K562 (cell line): ENCODE measurements at regions not wholly inside any gene's neighbourhood (a gene's known extent, or its start where the extent isn't known, plus 50 kb on each side); places are given as distances from the start of the nearest gene placed in this dataset.

Experiments
- ATAC-seq: fragments of 200-7000 bp; cut with Tn5 transposase; 3 replicates; pipeline ENCODE4 v1.9.1; 2020; ENCODE audit warnings: moderate library complexity
- BruUV-seq: library from RNA; stranded (reverse); fragments of 400-500 nt; replicated peaks from 2 replicates; lab custom pipeline; 2021; lab: Mats Ljungman, UMichigan
- CTCF ChIA-PET: fragments of 300-600 bp; formaldehyde crosslinking; extraction: SDS; loops from one replicate; lab custom pipeline; 2021; ENCODE audit warnings: low intra/inter-chr PET ratio; lab: Yijun Ruan, JAX
- POLR2A ChIA-PET: fragments of 300-600, 350-650 bp; sonication (Branson Sonifier 250); formaldehyde crosslinking; extraction: SDS; loops from one replicate; lab custom pipeline; 2021; ENCODE audit warnings: antibody characterized with exemption, inconsistent platforms; lab: Yijun Ruan, JAX
- DNase-seq, 4 experiments: peaks; one replicate each; pipeline versions ENCODE4 v3.0.0 to v3.0.0-alpha.2; 2011 to 2018; ENCODE audit warnings: low spot score in 3 of 4, mixed read lengths in 3 of 4; ENCODE audit errors: extremely low read depth in 1 of 4
- FAIRE-seq: peaks from 2 replicates; lab custom pipeline; 2011; peaks lifted over from hg19 to GRCh38; lab: Jason Lieb, UNC
- H2AFZ ChIP-seq: 2 replicates; pipeline ENCODE4 v1.6.0; 2011; ENCODE audit warnings: low read depth, low read length, control low read depth, inconsistent platforms
- H3K27ac ChIP-seq: fragments of 200-600 bp; 3 replicates; pipeline ENCODE4 v1.8.0; 2011; ENCODE audit warnings: low read depth, mild to moderate bottlenecking, control low read depth, inconsistent platforms, low read length, moderate library complexity, mixed read lengths; ENCODE audit errors: extremely low read depth
- H3K27me3 ChIP-seq, 2 experiments: fragments of 300-600 bp in 1 of 2; 2 replicates in 1 of 2; 3 replicates in 1 of 2; pipeline versions ENCODE4 v1.6.0 to v1.8.0; 2011; ENCODE audit warnings: inconsistent platforms in 2 of 2, low read length in 2 of 2, mild to moderate bottlenecking in 1 of 2, mixed read lengths in 1 of 2, moderate library complexity in 1 of 2; ENCODE audit not compliant: control insufficient read depth in 2 of 2, insufficient read depth in 2 of 2
- H3K36me3 ChIP-seq: fragments of 300-600 bp; 3 replicates; pipeline ENCODE4 v1.8.0; 2011; ENCODE audit warnings: mild to moderate bottlenecking, low read length, inconsistent platforms; ENCODE audit not compliant: control insufficient read depth, insufficient read depth
- H3K4me1 ChIP-seq, 2 experiments: fragments of 200-600 bp in 1 of 2; replicated peaks in 1 of 2; 2 replicates in 1 of 2; 3 replicates in 1 of 2; pipeline versions ENCODE4 v1.5.1 to v1.8.0; 2011; ENCODE audit warnings: inconsistent platforms in 2 of 2, low read length in 2 of 2, mild to moderate bottlenecking in 1 of 2, mixed read lengths in 1 of 2, moderate library complexity in 1 of 2; ENCODE audit not compliant: control insufficient read depth in 2 of 2, insufficient read depth in 2 of 2
- H3K4me2 ChIP-seq: 2 replicates; pipeline ENCODE4 v1.6.1; 2011; ENCODE audit warnings: low read length, control low read depth, inconsistent platforms, mixed read lengths; ENCODE audit not compliant: insufficient read depth
- H3K4me3 ChIP-seq: fragments of 200-600 bp; sonication (generic), shearing (Covaris generic); 2 replicates; pipeline ENCODE4 v1.5.1; 2016; ENCODE audit warnings: control low read depth, inconsistent platforms
- H3K79me2 ChIP-seq: fragments of 200-600 bp; 3 replicates; pipeline ENCODE4 v1.8.0; 2011; ENCODE audit warnings: low read length, inconsistent platforms; ENCODE audit not compliant: control insufficient read depth, insufficient read depth
- H3K9ac ChIP-seq, 2 experiments: 2 replicates each; pipeline versions ENCODE4 v1.6.0 to v1.6.1; 2011; ENCODE audit warnings: low read depth in 2 of 2, low read length in 2 of 2, control low read depth in 1 of 2, inconsistent platforms in 1 of 2, mild to moderate bottlenecking in 1 of 2, mixed read lengths in 1 of 2; ENCODE audit not compliant: insufficient read depth in 1 of 2
- H3K9me1 ChIP-seq: one replicate; pipeline ENCODE4 v1.6.0; 2011; ENCODE audit warnings: inconsistent platforms, mild to moderate bottlenecking, low read length, moderate library complexity; ENCODE audit not compliant: control insufficient read depth, insufficient read depth
- H3K9me3 ChIP-seq: replicated peaks from 2 replicates; pipeline ENCODE4 v1.5.1; 2011; ENCODE audit warnings: low read depth, low read length, inconsistent platforms; ENCODE audit not compliant: control insufficient read depth, insufficient read depth
- H4K20me1 ChIP-seq: replicated peaks from 2 replicates; pipeline ENCODE4 v1.6.1; 2011; ENCODE audit warnings: low read length, inconsistent platforms, mixed read lengths; ENCODE audit not compliant: control insufficient read depth, insufficient read depth
- CHD2 ChIP-seq: IDR thresholded peaks from 2 replicates; pipeline ENCODE4 v1.6.1; 2011; ENCODE audit warnings: low read depth, low read length
- DDX20 ChIP-seq: fragments of 450-650 bp; IDR thresholded peaks from 2 replicates; pipeline ENCODE4 v1.6.1; 2016; ENCODE audit warnings: missing genetic modification characterization, low read depth, mild to moderate bottlenecking, missing compliant biosample characterization, moderate library complexity
- FOSL1 ChIP-seq: fragments of 200-800 bp; sonication (Bioruptor generic); conservative IDR thresholded peaks from 2 replicates; pipeline ENCODE4 v1.6.1; 2016; ENCODE audit warnings: missing genetic modification characterization, missing compliant biosample characterization
- TAF1 ChIP-seq: IDR thresholded peaks from 2 replicates; pipeline ENCODE4 v1.6.1; 2011; ENCODE audit warnings: mild to moderate bottlenecking, low read length, moderate library complexity; ENCODE audit not compliant: insufficient read depth, control insufficient read depth, severe bottlenecking; ENCODE audit errors: extremely low read depth
- ZNF12 ChIP-seq: sonication (generic); formaldehyde crosslinking; IDR thresholded peaks from 2 replicates; pipeline ENCODE4 v1.4.0; 2020; ENCODE audit warnings: mild to moderate bottlenecking, missing genetic modification reagents
- ZNF197 ChIP-seq: fragments of 200-800 bp; sonication (Bioruptor generic); IDR thresholded peaks from 2 replicates; pipeline ENCODE4 v1.6.1; 2016; ENCODE audit warnings: low read depth, missing genetic modification characterization, missing compliant biosample characterization
- ZNF212 ChIP-seq: fragments of 450-650 bp; formaldehyde crosslinking; IDR thresholded peaks from 2 replicates; pipeline ENCODE4 v1.4.0; 2020; ENCODE audit warnings: mild to moderate bottlenecking
- ZNF224 ChIP-seq: sonication (generic); formaldehyde crosslinking; IDR thresholded peaks from 2 replicates; pipeline ENCODE4 v1.8.0; 2022; ENCODE audit warnings: mild to moderate bottlenecking, missing genetic modification reagents
- ZNF551 ChIP-seq: fragments of 250-450 bp; sonication (Bioruptor Pico); IDR thresholded peaks from 2 replicates; pipeline ENCODE4 v1.5.0; 2021; ENCODE audit warnings: mild to moderate bottlenecking, moderate library complexity
- ZNF57 ChIP-seq: fragments of 450-650 bp; formaldehyde crosslinking; IDR thresholded peaks from 2 replicates; pipeline ENCODE4 v1.4.0; 2020; ENCODE audit warnings: mild to moderate bottlenecking, moderate library complexity
- WGBS: fragments of 100-300 bp; shearing (Covaris generic); methylation state at CpG from one replicate; pipeline ENCODE4 v1.1.6; 2016; ENCODE audit warnings: low coverage, mixed read lengths; ENCODE audit not compliant: insufficient coverage; ENCODE audit errors: missing lambda C conversion rate; 5-methylcytosine and 5-hydroxymethylcytosine counted together
- in situ Hi-C: fragments of 300-500 bp; cut with MboI; formaldehyde crosslinking; loops from 4 replicates; pipeline ENCODE4 v1.15.0; 2018; ENCODE audit warnings: inconsistent platforms, mixed read lengths
- intact Hi-C: fragments of 100-400 bp; cut with micrococcal nuclease; formaldehyde crosslinking; loops from 2 replicates; pipeline ENCODE4 v1.14.2; 2022

DNA sequence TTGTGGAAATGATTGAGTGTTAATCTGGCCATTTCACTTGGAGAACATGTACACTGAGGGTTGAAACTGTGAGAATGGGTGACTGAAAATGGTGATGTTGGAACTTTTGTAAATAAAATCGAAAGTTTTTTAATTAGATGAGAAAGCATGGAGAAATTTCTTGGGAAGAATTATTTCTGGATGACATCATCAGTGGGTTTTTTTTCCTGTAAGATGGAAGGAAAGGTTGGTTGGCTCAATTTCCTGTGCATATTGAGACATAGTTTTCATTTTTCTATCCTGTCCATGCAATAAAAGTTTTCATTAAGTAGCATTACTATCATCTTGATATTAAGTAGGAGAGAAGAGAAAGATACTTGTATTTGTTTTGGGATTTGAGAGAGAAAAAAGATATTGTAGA, 120.6 kb upstream of the HTR2A start:
- intact Hi-C loops (no loop called here), in situ Hi-C loops (no loop called here)
- POLR2A ChIA-PET: no interaction called here
- DNase-seq (no peak), ATAC-seq (no peak), FAIRE-seq (no peak)
- Histone ChIP-seq H4K20me1 (no peaks in the 10 kb centered on the region), H3K36me3 (no peaks in the 10 kb centered on the region), H3K9me1 (no peaks in the 10 kb centered on the region), H3K9ac (no peak overlapping the region), H3K27me3 (no peaks in the 10 kb centered on the region), H3K27ac (no peak overlapping the region), H2AFZ (no peak overlapping the region), H3K4me3 (no peak overlapping the region), H3K9me3 (no peaks in the 10 kb centered on the region), H3K4me2 (no peak overlapping the region), H3K79me2 (no peaks in the 10 kb centered on the region), H3K4me1 (no peaks in the 10 kb centered on the region)
- TF ChIP-seq ZNF224 (no peak), ZNF551 (no peak), FOSL1 (no peak), ZNF197 (CRISPR knock-in tag) (no peak), CHD2 (no peak), ZNF12 (no peak), DDX20 (no peak), ZNF57 (CRISPR knock-in tag) (no peak), ZNF212 (CRISPR knock-in tag) (no peak), TAF1 (no peak)
- no TSS peak for BruUV-seq
- CTCF ChIA-PET: no interaction called here
- WGBS: 0% methylated on average over 1 of the region's 1 CpG
